Uterus (tissue), 2 donors: ENCODE measurements at regions not wholly inside any gene's neighbourhood (a gene's known extent, or its start where the extent isn't known, plus 50 kb on each side); places are given as distances from the start of the nearest gene placed in this dataset.

Experiments used
- CTCF ChIP-seq, 4 experiments: fragments of 200-600 bp in 2 of 4; fragments of 450-650 bp in 2 of 4; sonication (generic) in 2 of 4; IDR thresholded peaks; one replicate each; pipeline ENCODE4 v1.5.1; 2016 to 2019; ENCODE audit warnings: antibody characterized with exemption in 4 of 4, mild to moderate bottlenecking in 2 of 4, moderate library complexity in 1 of 4
- POLR2A ChIP-seq, 2 donors: fragments of 450-650 bp; IDR thresholded peaks; one replicate each; pipeline ENCODE4 v1.6.1; 2016; ENCODE audit warnings: antibody characterized with exemption in 2 of 2, mild to moderate bottlenecking in 1 of 2, moderate library complexity in 1 of 2

GRCh38 chr2:122101319-122101718 lies 345.9 kb downstream of the TSN start:
- TF ChIP-seq CTCF (IDR thresholded peaks at IDR 0.05) (no peak), POLR2A (IDR thresholded peaks at IDR 0.05) (no peak)
